ENCODE measurements at regions not wholly inside any gene's neighbourhood (a gene's known extent, or its start where the extent isn't known, plus 50 kb on each side); places are given as distances from the start of the nearest gene placed in this dataset.

DNA sequence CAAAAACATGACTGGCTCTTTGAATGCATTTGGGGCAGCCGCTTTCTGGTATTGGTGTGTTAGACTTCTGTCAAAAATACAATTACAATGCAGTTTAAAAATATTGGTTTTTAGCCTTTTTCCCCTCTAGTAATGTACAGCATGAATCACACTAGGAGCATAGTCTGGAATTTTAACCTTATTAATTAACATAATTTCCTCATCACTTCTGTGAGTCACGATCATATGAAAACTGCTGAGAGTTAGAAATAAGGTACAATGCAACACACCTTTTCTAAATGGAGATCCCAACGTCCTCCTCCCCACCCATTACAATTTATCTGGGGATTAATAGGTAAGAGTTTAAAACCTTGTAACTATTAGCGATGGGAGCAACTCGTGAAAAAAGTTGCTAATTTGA is 297.1 kb upstream of the RIMS1 start:
- TF ChIP-seq POLR2A (IDR thresholded peaks at IDR 0.05): no peak
- TF ChIP-seq, protein P1, sequence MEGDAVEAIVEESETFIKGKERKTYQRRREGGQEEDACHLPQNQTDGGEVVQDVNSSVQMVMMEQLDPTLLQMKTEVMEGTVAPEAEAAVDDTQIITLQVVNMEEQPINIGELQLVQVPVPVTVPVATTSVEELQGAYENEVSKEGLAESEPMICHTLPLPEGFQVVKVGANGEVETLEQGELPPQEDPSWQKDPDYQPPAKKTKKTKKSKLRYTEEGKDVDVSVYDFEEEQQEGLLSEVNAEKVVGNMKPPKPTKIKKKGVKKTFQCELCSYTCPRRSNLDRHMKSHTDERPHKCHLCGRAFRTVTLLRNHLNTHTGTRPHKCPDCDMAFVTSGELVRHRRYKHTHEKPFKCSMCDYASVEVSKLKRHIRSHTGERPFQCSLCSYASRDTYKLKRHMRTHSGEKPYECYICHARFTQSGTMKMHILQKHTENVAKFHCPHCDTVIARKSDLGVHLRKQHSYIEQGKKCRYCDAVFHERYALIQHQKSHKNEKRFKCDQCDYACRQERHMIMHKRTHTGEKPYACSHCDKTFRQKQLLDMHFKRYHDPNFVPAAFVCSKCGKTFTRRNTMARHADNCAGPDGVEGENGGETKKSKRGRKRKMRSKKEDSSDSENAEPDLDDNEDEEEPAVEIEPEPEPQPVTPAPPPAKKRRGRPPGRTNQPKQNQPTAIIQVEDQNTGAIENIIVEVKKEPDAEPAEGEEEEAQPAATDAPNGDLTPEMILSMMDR (IDR thresholded peaks at IDR 0.05): no peak

Data from thyroid gland (tissue), 4 donors.